Peyer's patch (tissue), 4 donors: ENCODE measurements at regions not wholly inside any gene's neighbourhood (a gene's known extent, or its start where the extent isn't known, plus 50 kb on each side); places are given as distances from the start of the nearest gene placed in this dataset.

Experiments
- CTCF ChIP-seq, 6 experiments: fragments of 450-650 bp in 4 of 6; fragments of 200-600 bp in 2 of 6; sonication (generic) in 1 of 6; IDR thresholded peaks; one replicate each; pipeline ENCODE4 v1.5.1; 2017 to 2019; ENCODE audit warnings: antibody characterized with exemption in 6 of 6, mild to moderate bottlenecking in 3 of 6, moderate library complexity in 1 of 6
- POLR2A ChIP-seq, 2 donors: fragments of 450-650 bp; IDR thresholded peaks; one replicate each; pipeline ENCODE4 v1.5.1; 2017; ENCODE audit warnings: antibody characterized with exemption in 2 of 2, mild to moderate bottlenecking in 2 of 2, moderate library complexity in 2 of 2

- TF ChIP-seq CTCF (IDR thresholded peaks at IDR 0.05), result no peak
- TF ChIP-seq POLR2A (IDR thresholded peaks at IDR 0.05), result no peak
These were observed 149.9 kb downstream of the ASB1 start for GRCh38 chr2:238576674-238577073.
